ENCODE measurements at regions not wholly inside any gene's neighbourhood (a gene's known extent, or its start where the extent isn't known, plus 50 kb on each side); places are given as distances from the start of the nearest gene placed in this dataset.

GRCh38 chr10:22849077-22849805 lies 78.6 kb upstream of the ARMC3 start (continued):
- TF ChIP-seq E2F8 (IDR thresholded peaks at IDR 0.05; ENCODE audit: low read depth, partially characterized antibody) (no peak), CBX3 (IDR thresholded peaks at IDR 0.05; ENCODE audit: borderline replicate concordance, low read depth) (no peak), POLR2AphosphoS5 (IDR thresholded peaks at IDR 0.05; ENCODE audit: low read length) (no peak), RAD51 (IDR thresholded peaks at IDR 0.05) (no peak), SPI1 (IDR thresholded peaks at IDR 0.05; ENCODE audit: borderline replicate concordance, insufficient read depth, low read depth, low read length) (no peak)
- TF ChIP-seq, protein P1, sequence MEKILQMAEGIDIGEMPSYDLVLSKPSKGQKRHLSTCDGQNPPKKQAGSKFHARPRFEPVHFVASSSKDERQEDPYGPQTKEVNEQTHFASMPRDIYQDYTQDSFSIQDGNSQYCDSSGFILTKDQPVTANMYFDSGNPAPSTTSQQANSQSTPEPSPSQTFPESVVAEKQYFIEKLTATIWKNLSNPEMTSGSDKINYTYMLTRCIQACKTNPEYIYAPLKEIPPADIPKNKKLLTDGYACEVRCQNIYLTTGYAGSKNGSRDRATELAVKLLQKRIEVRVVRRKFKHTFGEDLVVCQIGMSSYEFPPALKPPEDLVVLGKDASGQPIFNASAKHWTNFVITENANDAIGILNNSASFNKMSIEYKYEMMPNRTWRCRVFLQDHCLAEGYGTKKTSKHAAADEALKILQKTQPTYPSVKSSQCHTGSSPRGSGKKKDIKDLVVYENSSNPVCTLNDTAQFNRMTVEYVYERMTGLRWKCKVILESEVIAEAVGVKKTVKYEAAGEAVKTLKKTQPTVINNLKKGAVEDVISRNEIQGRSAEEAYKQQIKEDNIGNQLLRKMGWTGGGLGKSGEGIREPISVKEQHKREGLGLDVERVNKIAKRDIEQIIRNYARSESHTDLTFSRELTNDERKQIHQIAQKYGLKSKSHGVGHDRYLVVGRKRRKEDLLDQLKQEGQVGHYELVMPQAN (conservative IDR thresholded peaks at IDR 0.05) = no peak

DNA sequence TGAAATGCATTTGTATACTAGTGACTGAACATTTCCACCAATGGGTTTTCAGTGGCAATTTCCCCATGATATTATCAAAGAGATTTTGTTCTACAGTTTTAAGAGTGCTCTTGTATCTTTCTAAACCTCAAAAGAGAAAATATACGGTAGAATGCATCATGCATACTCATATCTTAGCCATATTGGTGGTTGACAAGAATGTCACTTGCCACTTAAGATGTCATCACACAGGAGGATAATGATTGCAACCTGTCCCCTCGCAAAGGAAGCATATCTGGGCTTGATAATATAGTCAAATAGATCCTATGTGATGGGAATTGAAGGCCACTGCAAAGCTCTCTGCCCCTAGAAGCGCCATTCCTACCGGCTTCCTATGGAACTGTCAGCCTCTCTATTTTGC lies 79.3 kb upstream of the ARMC3 start:
- Histone ChIP-seq H3K9me3 (replicated peaks; ENCODE audit: control insufficient read depth, insufficient read depth, low read length) (no peaks in the 10 kb centered on the region), H3K27me3 (replicated peaks in 1 of 2; ENCODE audit: control insufficient read depth in 2 of 2, insufficient read depth in 2 of 2, low read length in 1 of 2) (no peaks in the 10 kb centered on the region), H3K36me3 (ENCODE audit: control insufficient read depth in 2 of 2, insufficient read depth in 2 of 2, low read length in 1 of 2) (no peaks in the 10 kb centered on the region), H3K79me2 (ENCODE audit: control insufficient read depth, insufficient read depth, low read length) (no peaks in the 10 kb centered on the region), H3K4me3 (no peak overlapping the region), H2AFZ (ENCODE audit: control insufficient read depth, low read depth, low read length) (no peak overlapping the region), H3K4me2 (ENCODE audit: control insufficient read depth, insufficient read depth) (no peak overlapping the region), H3K27ac (ENCODE audit: control insufficient read depth, insufficient read depth) (no peak overlapping the region), H3K4me1 (ENCODE audit: control insufficient read depth, insufficient read depth, low read length) (no peaks in the 10 kb centered on the region), H3K9ac (ENCODE audit: control insufficient read depth, insufficient read depth, low read length) (no peak overlapping the region), H4K20me1 (ENCODE audit: control insufficient read depth, insufficient read depth) (no peaks in the 10 kb centered on the region)
- no TSS peak for BruUV-seq (replicated peaks)
- intact Hi-C loops (cut with micrococcal nuclease; ENCODE audit: unreplicated experiment) (no loop called here), in situ Hi-C loops (cut with MboI) (no loop called here)
- ATAC-seq = no peak
- CTCF ChIA-PET = interaction anchor here (1.2 kb wide), 1 partner anchor 175 kb away, joined by 4 read pairs; no protein-coding TSS in a partner anchor
- POLR2A ChIA-PET = no interaction called here
- no peak for DNase-seq (ENCODE audit: low read depth, low spot score)
- WGBS (ENCODE audit: insufficient coverage, insufficient replicate concordance, low lambda C conversion rate, missing lambda C conversion rate) = 58% methylated on average over 4 of the region's 4 CpGs
- RAD21 ChIA-PET (ENCODE audit: unreplicated experiment) = no interaction called here
- FAIRE-seq = no peak
- SMC1A ChIA-PET (ENCODE audit: uncharacterized antibody, unreplicated experiment) = no interaction called here
- no peak for TF ChIP-seq KDM1A (IDR thresholded peaks at IDR 0.05; ENCODE audit: borderline replicate concordance)
- no peak for TF ChIP-seq BHLHE40 (IDR thresholded peaks at IDR 0.05; ENCODE audit: borderline replicate concordance in 1 of 2, low read depth in 2 of 2, low read length in 1 of 2)
- no peak for TF ChIP-seq TCF3 (IDR thresholded peaks at IDR 0.05; ENCODE audit: borderline replicate concordance, insufficient read depth, low read depth, low read length)
- TF ChIP-seq, protein P2, sequence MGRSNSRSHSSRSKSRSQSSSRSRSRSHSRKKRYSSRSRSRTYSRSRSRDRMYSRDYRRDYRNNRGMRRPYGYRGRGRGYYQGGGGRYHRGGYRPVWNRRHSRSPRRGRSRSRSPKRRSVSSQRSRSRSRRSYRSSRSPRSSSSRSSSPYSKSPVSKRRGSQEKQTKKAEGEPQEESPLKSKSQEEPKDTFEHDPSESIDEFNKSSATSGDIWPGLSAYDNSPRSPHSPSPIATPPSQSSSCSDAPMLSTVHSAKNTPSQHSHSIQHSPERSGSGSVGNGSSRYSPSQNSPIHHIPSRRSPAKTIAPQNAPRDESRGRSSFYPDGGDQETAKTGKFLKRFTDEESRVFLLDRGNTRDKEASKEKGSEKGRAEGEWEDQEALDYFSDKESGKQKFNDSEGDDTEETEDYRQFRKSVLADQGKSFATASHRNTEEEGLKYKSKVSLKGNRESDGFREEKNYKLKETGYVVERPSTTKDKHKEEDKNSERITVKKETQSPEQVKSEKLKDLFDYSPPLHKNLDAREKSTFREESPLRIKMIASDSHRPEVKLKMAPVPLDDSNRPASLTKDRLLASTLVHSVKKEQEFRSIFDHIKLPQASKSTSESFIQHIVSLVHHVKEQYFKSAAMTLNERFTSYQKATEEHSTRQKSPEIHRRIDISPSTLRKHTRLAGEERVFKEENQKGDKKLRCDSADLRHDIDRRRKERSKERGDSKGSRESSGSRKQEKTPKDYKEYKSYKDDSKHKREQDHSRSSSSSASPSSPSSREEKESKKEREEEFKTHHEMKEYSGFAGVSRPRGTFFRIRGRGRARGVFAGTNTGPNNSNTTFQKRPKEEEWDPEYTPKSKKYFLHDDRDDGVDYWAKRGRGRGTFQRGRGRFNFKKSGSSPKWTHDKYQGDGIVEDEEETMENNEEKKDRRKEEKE (IDR thresholded peaks at IDR 0.05) = no peak
- TF ChIP-seq CBFB (IDR thresholded peaks at IDR 0.05; ENCODE audit: low read depth) = no peak
- TF ChIP-seq CHD1 (IDR thresholded peaks at IDR 0.05; ENCODE audit: low read depth, low read length) = no peak
- TF ChIP-seq, protein P3, sequence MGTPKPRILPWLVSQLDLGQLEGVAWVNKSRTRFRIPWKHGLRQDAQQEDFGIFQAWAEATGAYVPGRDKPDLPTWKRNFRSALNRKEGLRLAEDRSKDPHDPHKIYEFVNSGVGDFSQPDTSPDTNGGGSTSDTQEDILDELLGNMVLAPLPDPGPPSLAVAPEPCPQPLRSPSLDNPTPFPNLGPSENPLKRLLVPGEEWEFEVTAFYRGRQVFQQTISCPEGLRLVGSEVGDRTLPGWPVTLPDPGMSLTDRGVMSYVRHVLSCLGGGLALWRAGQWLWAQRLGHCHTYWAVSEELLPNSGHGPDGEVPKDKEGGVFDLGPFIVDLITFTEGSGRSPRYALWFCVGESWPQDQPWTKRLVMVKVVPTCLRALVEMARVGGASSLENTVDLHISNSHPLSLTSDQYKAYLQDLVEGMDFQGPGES (IDR thresholded peaks at IDR 0.05) = no peak
- no peak for TF ChIP-seq MXI1 (IDR thresholded peaks at IDR 0.05; ENCODE audit: low read depth, low read length)
